Colonic mucosa (tissue), 4 donors: ENCODE measurements at regions not wholly inside any gene's neighbourhood (a gene's known extent, or its start where the extent isn't known, plus 50 kb on each side); places are given as distances from the start of the nearest gene placed in this dataset.

Source experiments
- DNase-seq: peaks from one replicate; pipeline ENCODE4 v3.0.0-alpha.2; 2020
- H3K27ac ChIP-seq: fragments of 200-600 bp; one replicate; pipeline ENCODE4 v1.8.0; 2021
- H3K27me3 ChIP-seq: fragments of 200-600 bp; one replicate; pipeline ENCODE4 v1.8.0; 2021
- H3K36me3 ChIP-seq: fragments of 200-600 bp; one replicate; pipeline ENCODE4 v1.8.0; 2021
- H3K4me1 ChIP-seq: fragments of 200-600 bp; one replicate; pipeline ENCODE4 v1.8.0; 2021; ENCODE audit warnings: mild to moderate bottlenecking
- H3K4me3 ChIP-seq: fragments of 200-600 bp; one replicate; pipeline ENCODE4 v1.8.0; 2021
- H3K9ac ChIP-seq, 2 donors: one replicate each; pipeline ENCODE4 v1.7.0; 2013; ENCODE audit warnings: control low read depth in 2 of 2, low read depth in 2 of 2, low read length in 2 of 2
- H3K9me3 ChIP-seq: fragments of 200-600 bp; one replicate; pipeline ENCODE4 v1.8.0; 2021
- CTCF ChIP-seq: fragments of 200-600 bp; IDR thresholded peaks from one replicate; pipeline ENCODE4 v1.8.0; 2022; ENCODE audit warnings: antibody characterized with exemption, mild to moderate bottlenecking
- intact Hi-C: fragments of 100-400 bp; cut with DNase I; formaldehyde crosslinking; loops from one replicate; pipeline ENCODE4 v1.14.1; 2022
- donor health status: healthy.
- donor health status: DM: no; HTN: no; CAD: no.
- donor health status: DM: no; HTN: no; CAD: no.

DNA sequence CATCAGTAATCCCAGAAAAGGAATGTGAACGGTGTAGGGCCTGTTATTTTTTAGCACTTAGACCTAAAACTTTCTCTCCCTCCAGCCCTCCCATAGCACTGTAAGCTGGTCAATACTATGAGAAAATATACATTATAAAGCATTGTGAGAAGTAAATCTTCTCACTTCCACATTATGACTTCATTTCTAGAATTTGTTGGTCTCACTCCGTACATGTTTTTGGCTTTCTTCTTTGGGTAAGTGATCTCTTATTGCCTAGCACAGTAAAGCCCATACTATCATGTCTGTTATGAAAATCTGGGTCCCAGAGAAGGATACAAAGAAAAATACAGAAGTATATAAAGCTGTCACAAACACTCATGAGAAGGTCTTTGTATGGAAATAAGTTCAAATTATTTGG lies 1851.1 kb upstream of the IGFBP7 start:
- intact Hi-C loops = no loop called here
- Histone ChIP-seq H3K27ac (no peak overlapping the region), H3K27me3 (no peaks in the 10 kb centered on the region), H3K4me1 (no peaks in the 10 kb centered on the region), H3K36me3 (no peaks in the 10 kb centered on the region), H3K9ac (no peak overlapping the region), H3K4me3 (no peak overlapping the region), H3K9me3 (no peaks in the 10 kb centered on the region)
- no peak for DNase-seq
- no peak for TF ChIP-seq CTCF

DNA sequence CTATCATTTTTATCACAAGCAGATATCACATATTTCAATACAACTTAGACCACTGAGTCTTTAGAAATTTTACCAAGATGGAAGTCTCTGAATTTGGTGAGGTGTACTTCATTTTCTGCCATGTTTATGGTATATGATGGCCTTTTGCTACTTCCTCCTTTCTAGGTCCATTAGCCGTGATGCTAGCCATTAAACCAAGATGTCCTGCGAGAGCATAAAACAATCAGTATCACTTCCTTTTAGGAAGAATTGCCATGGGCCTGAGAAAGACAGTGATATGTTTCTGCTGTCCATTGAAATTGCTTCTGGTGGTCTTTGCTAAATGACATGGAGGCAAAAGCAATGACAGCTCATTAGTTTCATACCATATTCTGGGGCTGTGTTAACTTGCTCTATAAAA lies 1851.7 kb upstream of the IGFBP7 start:
- H3K4me3 ChIP-seq = no peak overlapping the region
- no peak overlapping the region for H3K27ac ChIP-seq
- TF ChIP-seq CTCF = no peak
- H3K9me3 ChIP-seq = no peaks in the 10 kb centered on the region
- intact Hi-C loops = no loop called here
- H3K27me3 ChIP-seq = no peaks in the 10 kb centered on the region
- H3K4me1 ChIP-seq = no peaks in the 10 kb centered on the region
- no peak for DNase-seq
- no peaks in the 10 kb centered on the region for H3K36me3 ChIP-seq
- H3K9ac ChIP-seq = no peak overlapping the region

GRCh38 chr4:58962424-58962823 lies 1852.2 kb upstream of the IGFBP7 start:
- TF ChIP-seq CTCF = no peak
- Histone ChIP-seq H3K36me3 (no peaks in the 10 kb centered on the region), H3K27me3 (no peaks in the 10 kb centered on the region), H3K9ac (no peak overlapping the region), H3K4me1 (no peaks in the 10 kb centered on the region), H3K27ac (no peak overlapping the region), H3K9me3 (no peaks in the 10 kb centered on the region), H3K4me3 (no peak overlapping the region)
- DNase-seq = no peak
- intact Hi-C loops = no loop called here

GRCh38 chr4:58981828-58982227 lies 1871.6 kb upstream of the IGFBP7 start:
- intact Hi-C loops = no loop called here
- no peak overlapping the region for H3K27ac ChIP-seq
- no peak for TF ChIP-seq CTCF
- no peaks in the 10 kb centered on the region for H3K27me3 ChIP-seq
- no peak overlapping the region for H3K4me3 ChIP-seq
- DNase-seq = no peak
- no peaks in the 10 kb centered on the region for H3K36me3 ChIP-seq
- H3K4me1 ChIP-seq = no peaks in the 10 kb centered on the region
- no peak overlapping the region for H3K9ac ChIP-seq
- H3K9me3 ChIP-seq = no peaks in the 10 kb centered on the region

DNA sequence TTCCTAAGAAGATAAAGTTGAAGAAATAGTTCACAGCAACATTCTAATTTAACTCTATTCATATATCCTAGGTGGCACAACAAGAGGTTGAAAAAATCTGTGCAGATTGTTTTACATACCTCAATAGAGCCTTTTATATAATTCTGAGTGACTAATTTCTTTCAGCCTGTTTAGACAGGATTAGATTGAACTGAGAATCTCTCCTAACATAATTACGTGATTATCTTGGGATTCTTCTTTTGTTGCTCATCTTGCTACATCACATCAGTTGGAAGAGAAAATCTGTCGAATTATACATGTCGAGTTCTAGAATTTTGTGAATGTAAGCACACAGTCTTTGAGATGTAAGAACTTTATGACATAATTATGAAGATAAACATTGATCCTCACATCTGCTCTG lies 1873.7 kb upstream of the IGFBP7 start:
- no peak for TF ChIP-seq CTCF
- no peak for DNase-seq

DNA sequence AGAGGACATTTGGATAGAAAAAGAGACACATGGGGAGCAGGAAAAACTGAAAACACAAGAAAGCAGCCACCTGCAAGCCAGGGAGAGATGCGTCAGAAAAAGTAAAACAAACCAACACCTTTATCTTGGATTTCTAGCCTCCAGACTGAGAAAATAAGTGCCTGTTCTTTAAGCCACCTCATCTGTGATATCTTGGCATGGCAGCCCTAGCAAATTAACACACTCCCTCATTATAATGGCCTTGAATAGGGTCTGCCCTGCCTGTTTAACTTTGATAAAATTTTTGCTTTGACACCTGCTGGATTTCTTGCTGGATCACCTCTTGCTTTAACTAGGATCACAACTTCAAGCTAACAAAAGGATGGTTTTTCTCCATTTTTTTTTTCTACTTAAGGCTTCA lies 1892.0 kb upstream of the IGFBP7 start:
- Histone ChIP-seq H3K36me3 (no peaks in the 10 kb centered on the region), H3K9me3 (no peaks in the 10 kb centered on the region), H3K27me3 (no peaks in the 10 kb centered on the region), H3K27ac (no peak overlapping the region), H3K9ac (no peak overlapping the region), H3K4me3 (no peak overlapping the region), H3K4me1 (no peaks in the 10 kb centered on the region)
- DNase-seq = no peak
- no peak for TF ChIP-seq CTCF
- intact Hi-C loops = no loop called here

More for the DNA sequence above, 1873.7 kb upstream of the IGFBP7 start:
- H3K4me1 ChIP-seq = no peaks in the 10 kb centered on the region
- intact Hi-C loops = no loop called here
- no peaks in the 10 kb centered on the region for H3K27me3 ChIP-seq
- no peak overlapping the region for H3K4me3 ChIP-seq
- H3K36me3 ChIP-seq = no peaks in the 10 kb centered on the region
- H3K27ac ChIP-seq = no peak overlapping the region
- no peaks in the 10 kb centered on the region for H3K9me3 ChIP-seq
- H3K9ac ChIP-seq = no peak overlapping the region
